H9 (cell line): ENCODE measurements at regions not wholly inside any gene's neighbourhood (a gene's known extent, or its start where the extent isn't known, plus 50 kb on each side); places are given as distances from the start of the nearest gene placed in this dataset.
A peak's percentile ranks its signal among the peaks of the same experiment; 100 is the strongest.

Source experiments
- DNase-seq: peaks from one replicate; pipeline ENCODE4 v3.0.0-alpha.2; 2017
- H2AFZ ChIP-seq: one replicate; pipeline ENCODE4 v1.6.1; 2013; ENCODE audit warnings: mild to moderate bottlenecking, low read length, control low read depth, moderate library complexity
- H2AK5ac ChIP-seq: 2 replicates; pipeline ENCODE4 v1.6.1; 2013; ENCODE audit warnings: low read length, control low read depth, mixed read lengths; ENCODE audit not compliant: insufficient read length
- H2BK120ac ChIP-seq: one replicate; pipeline ENCODE4 v1.6.1; 2013; ENCODE audit warnings: low read depth, mild to moderate bottlenecking, low read length, control low read depth, inconsistent platforms; ENCODE audit not compliant: poor library complexity, severe bottlenecking
- H2BK12ac ChIP-seq: 2 replicates; pipeline ENCODE4 v1.6.1; 2013; ENCODE audit warnings: low read length, control low read depth, mixed read lengths, low read depth; ENCODE audit not compliant: insufficient read length
- H2BK15ac ChIP-seq: 2 replicates; pipeline ENCODE4 v1.6.1; 2013; ENCODE audit warnings: low read depth, low read length, control low read depth
- H2BK20ac ChIP-seq: one replicate; pipeline ENCODE4 v1.6.1; 2013; ENCODE audit warnings: low read depth, mild to moderate bottlenecking, low read length, control low read depth, inconsistent platforms; ENCODE audit not compliant: poor library complexity, severe bottlenecking
- H2BK5ac ChIP-seq: 2 replicates; pipeline ENCODE4 v1.6.1; 2013; ENCODE audit warnings: low read length, control low read depth, mixed read lengths; ENCODE audit not compliant: insufficient read length
- H3K14ac ChIP-seq: 2 replicates; pipeline ENCODE4 v1.6.1; 2013; ENCODE audit warnings: low read length, control low read depth; ENCODE audit not compliant: insufficient read depth
- H3K18ac ChIP-seq: 2 replicates; pipeline ENCODE4 v1.6.1; 2013; ENCODE audit warnings: low read depth, mild to moderate bottlenecking, mixed read lengths, low read length, control low read depth; ENCODE audit not compliant: insufficient read length
- H3K23ac ChIP-seq: 2 replicates; pipeline ENCODE4 v1.6.1; 2013; ENCODE audit warnings: low read length, control low read depth, mixed read lengths, low read depth; ENCODE audit not compliant: insufficient read length
- H3K23me2 ChIP-seq: 2 replicates; pipeline ENCODE4 v1.6.1; 2013; ENCODE audit warnings: low read depth, mild to moderate bottlenecking, mixed read lengths, low read length, control low read depth; ENCODE audit not compliant: insufficient read length, poor library complexity, severe bottlenecking
- H3K27ac ChIP-seq: 2 replicates; pipeline ENCODE4 v1.5.1; 2013; ENCODE audit warnings: low read length, control low read depth, mixed read lengths, low read depth; ENCODE audit not compliant: insufficient read length
- H3K27me3 ChIP-seq: 2 replicates; pipeline ENCODE4 v1.6.1; 2013; ENCODE audit warnings: low read length, control low read depth, inconsistent platforms; ENCODE audit not compliant: insufficient read depth
- H3K4ac ChIP-seq: 2 replicates; pipeline ENCODE4 v1.6.1; 2013; ENCODE audit warnings: low read depth, mild to moderate bottlenecking, control low read depth, inconsistent platforms, low read length, moderate library complexity
- H3K4me1 ChIP-seq: 2 replicates; pipeline ENCODE4 v1.6.1; 2013; ENCODE audit warnings: low read length, control low read depth, inconsistent platforms; ENCODE audit not compliant: insufficient read depth
- H3K4me2 ChIP-seq: 2 replicates; pipeline ENCODE4 v1.6.1; 2013; ENCODE audit warnings: low read length, control low read depth, mixed read lengths; ENCODE audit not compliant: insufficient read length, insufficient read depth
- H3K56ac ChIP-seq: 2 replicates; pipeline ENCODE4 v1.6.1; 2013; ENCODE audit warnings: low read depth, mild to moderate bottlenecking, mixed read lengths, low read length, control low read depth; ENCODE audit not compliant: insufficient read length
- H3K79me1 ChIP-seq: 2 replicates; pipeline ENCODE4 v1.6.1; 2013; ENCODE audit warnings: low read depth, mild to moderate bottlenecking, moderate library complexity, low read length, control low read depth, inconsistent platforms; ENCODE audit not compliant: insufficient read depth, poor library complexity, severe bottlenecking
- H3K79me2 ChIP-seq: 2 replicates; pipeline ENCODE4 v1.6.1; 2013; ENCODE audit warnings: low read length, control low read depth, inconsistent platforms; ENCODE audit not compliant: insufficient read depth
- H3K9ac ChIP-seq: 2 replicates; pipeline ENCODE4 v1.6.1; 2013; ENCODE audit warnings: low read length, control low read depth, mixed read lengths; ENCODE audit not compliant: insufficient read length; ENCODE audit errors: extremely low read depth
- H3K9me3 ChIP-seq: one replicate; pipeline ENCODE4 v1.6.1; 2013; ENCODE audit warnings: low read depth, low read length, inconsistent platforms; ENCODE audit not compliant: control insufficient read depth
- H3T11ph ChIP-seq: one replicate; pipeline ENCODE4 v1.6.1; 2013; ENCODE audit warnings: mild to moderate bottlenecking, low read length, control low read depth, inconsistent platforms
- H4K20me1 ChIP-seq: one replicate; pipeline ENCODE4 v1.6.1; 2013; ENCODE audit not compliant: control insufficient read depth, insufficient read length, insufficient read depth
- H4K5ac ChIP-seq: 2 replicates; pipeline ENCODE4 v1.6.1; 2013; ENCODE audit warnings: low read depth, mild to moderate bottlenecking, mixed read lengths, low read length, control low read depth; ENCODE audit not compliant: insufficient read length
- H4K8ac ChIP-seq: replicated peaks from 2 replicates; pipeline ENCODE4 v1.6.1; 2013; ENCODE audit warnings: low read length, control low read depth, mixed read lengths, low read depth; ENCODE audit not compliant: insufficient read length
- H4K91ac ChIP-seq: 2 replicates; pipeline ENCODE4 v1.6.1; 2013; ENCODE audit warnings: low read depth, mild to moderate bottlenecking, moderate library complexity, mixed read lengths, low read length, control low read depth; ENCODE audit not compliant: insufficient read length
- H3K27ac Mint-ChIP-seq, 3 experiments: 2 replicates in 2 of 3; 3 replicates in 1 of 3; pipeline ENCODE4 v1.8.0; 2020 to 2021; ENCODE audit warnings: mixed read lengths in 3 of 3, mild to moderate bottlenecking in 1 of 3, moderate library complexity in 1 of 3
- H3K27me3 Mint-ChIP-seq: 2 replicates; pipeline ENCODE4 v1.8.0; 2021; ENCODE audit warnings: low read depth, mild to moderate bottlenecking, moderate library complexity, mixed read lengths
- H3K36me3 Mint-ChIP-seq, 3 experiments: 2 replicates in 2 of 3; 3 replicates in 1 of 3; pipeline ENCODE4 v1.8.0; 2020 to 2021; ENCODE audit warnings: low read depth in 3 of 3, mixed read lengths in 3 of 3; ENCODE audit not compliant: insufficient read depth in 1 of 3
- H3K4me1 Mint-ChIP-seq, 2 experiments: 2 replicates each; pipeline ENCODE4 v1.8.0; 2020; ENCODE audit warnings: mixed read lengths in 2 of 2
- H3K4me3 Mint-ChIP-seq, 2 experiments: 2 replicates in 1 of 2; 3 replicates in 1 of 2; pipeline ENCODE4 v1.8.0; 2020 to 2021; ENCODE audit warnings: mild to moderate bottlenecking in 2 of 2, mixed read lengths in 2 of 2, moderate library complexity in 1 of 2
- H3K9me3 Mint-ChIP-seq, 2 experiments: 2 replicates in 1 of 2; 3 replicates in 1 of 2; pipeline ENCODE4 v1.8.0; 2020; ENCODE audit warnings: mild to moderate bottlenecking in 2 of 2, mixed read lengths in 2 of 2, moderate library complexity in 1 of 2
- CTCF ChIP-seq: fragments of 200-600 bp; sonication (generic); conservative IDR thresholded peaks from 3 replicates; pipeline ENCODE4 v1.8.0; 2021; ENCODE audit warnings: antibody characterized with exemption, mild to moderate bottlenecking
- WGBS: extraction: QIAGEN DNeasy Blood & Tissue Kit; methylation state at CpG from one replicate; pipeline ENCODE4 v1.1.7; 2013; ENCODE audit warnings: missing lambda C conversion rate, low lambda C conversion rate, mixed read lengths; ENCODE audit not compliant: insufficient read length; ENCODE audit errors: extremely low coverage; 5-methylcytosine and 5-hydroxymethylcytosine counted together

- H2AFZ ChIP-seq: no peak overlapping the region
- no peak overlapping the region for H3K23ac ChIP-seq
- no peaks in the 10 kb centered on the region for H3K79me2 ChIP-seq
- WGBS: no CpG with 5 or more reads among the region's 11 CpGs
- H2AK5ac ChIP-seq: no peak overlapping the region
- H4K5ac ChIP-seq: no peak overlapping the region
- no peak overlapping the region for H3K56ac ChIP-seq
- no peak overlapping the region for H4K8ac ChIP-seq
- H3K14ac ChIP-seq: no peak overlapping the region
- H3K23me2 ChIP-seq: no peaks in the 10 kb centered on the region
- no peak for TF ChIP-seq CTCF
- H3K27me3 ChIP-seq: no peaks in the 10 kb centered on the region
- peaks cover 20 to 23% of the 10 kb centered on the region in 2 experiments for H3K4me1 Mint-ChIP-seq
- no peak overlapping the region for H3K18ac ChIP-seq
- peak; percentile 12 for DNase-seq
- no peaks in the 10 kb centered on the region for H3K79me1 ChIP-seq
- H3K4me2 ChIP-seq: no peak overlapping the region
- H4K20me1 ChIP-seq: no peaks in the 10 kb centered on the region
- H2BK120ac ChIP-seq: no peak overlapping the region
- no peak overlapping the region for H2BK15ac ChIP-seq
- H4K91ac ChIP-seq: no peak overlapping the region
- H3K4ac ChIP-seq: no peak overlapping the region
- H2BK12ac ChIP-seq: no peak overlapping the region
- H2BK20ac ChIP-seq: no peak overlapping the region
- H3K4me1 ChIP-seq: no peaks in the 10 kb centered on the region; the same call in 1 of the 2 replicates
- no peak overlapping the region for H3K9ac ChIP-seq
- H3K4me3 Mint-ChIP-seq: no peak overlapping the region
- no peak overlapping the region for H3K27ac ChIP-seq
- no peaks in the 10 kb centered on the region; a peak in 1 of 5 replicates for H3K9me3 Mint-ChIP-seq
- H2BK5ac ChIP-seq: no peak overlapping the region
- no peak overlapping the region for H3T11ph ChIP-seq
- no peaks in the 10 kb centered on the region for H3K36me3 Mint-ChIP-seq
- H3K27me3 Mint-ChIP-seq: no peaks in the 10 kb centered on the region
- peak overlapping the region in 1 of 3 experiments; percentile 59; a peak in 2 of 7 replicates for H3K27ac Mint-ChIP-seq
- H3K9me3 ChIP-seq: no peaks in the 10 kb centered on the region
Measured at GRCh38 chr19:31572102-31572975, 223.1 kb upstream of the TSHZ3 start.
